Ishikawa (cell line): ENCODE measurements at regions not wholly inside any gene's neighbourhood (a gene's known extent, or its start where the extent isn't known, plus 50 kb on each side); places are given as distances from the start of the nearest gene placed in this dataset.

ENCODE experiments used
- CEBPB ChIP-seq: IDR thresholded peaks from 2 replicates; pipeline ENCODE4 v1.6.1; 2012
- CREB1 ChIP-seq: IDR thresholded peaks from 2 replicates; pipeline ENCODE4 v1.6.1; 2012; ENCODE audit warnings: low read depth
- EGR1 ChIP-seq: IDR thresholded peaks from 2 replicates; pipeline ENCODE4 v1.6.1; 2012
- EP300 ChIP-seq: IDR thresholded peaks from 2 replicates; pipeline ENCODE4 v1.6.1; 2012; ENCODE audit warnings: borderline replicate concordance
- FOXM1 ChIP-seq: IDR thresholded peaks from 2 replicates; pipeline ENCODE4 v1.6.1; 2012; ENCODE audit warnings: low read depth, borderline replicate concordance
- MAX ChIP-seq: IDR thresholded peaks from 2 replicates; pipeline ENCODE4 v1.6.1; 2012
- NFIC ChIP-seq: IDR thresholded peaks from 2 replicates; pipeline ENCODE4 v1.6.1; 2012
- RAD21 ChIP-seq: IDR thresholded peaks from 2 replicates; pipeline ENCODE4 v1.6.1; 2012; ENCODE audit warnings: low read depth
- REST ChIP-seq: IDR thresholded peaks from 2 replicates; pipeline ENCODE4 v1.6.1; 2012; ENCODE audit warnings: low read depth, mild to moderate bottlenecking
- TAF1 ChIP-seq: IDR thresholded peaks from 2 replicates; pipeline ENCODE4 v1.6.1; 2012; ENCODE audit warnings: low read depth, mild to moderate bottlenecking
- TCF12 ChIP-seq: IDR thresholded peaks from 2 replicates; pipeline ENCODE4 v1.6.1; 2012; ENCODE audit warnings: low read depth
- TEAD4 ChIP-seq: IDR thresholded peaks from 2 replicates; pipeline ENCODE4 v1.6.1; 2012
- YY1 ChIP-seq: IDR thresholded peaks from 2 replicates; pipeline ENCODE4 v1.6.1; 2012; ENCODE audit warnings: low read depth
- ZBTB7A ChIP-seq: IDR thresholded peaks from 2 replicates; pipeline ENCODE4 v1.6.1; 2012; ENCODE audit warnings: low read depth

GRCh38 chr7:25529320-25529719 lies 301.0 kb upstream of the NPVF start:
- no peak for TF ChIP-seq YY1
- TF ChIP-seq REST: no peak
- TF ChIP-seq RAD21: no peak
- no peak for TF ChIP-seq EGR1
- no peak for TF ChIP-seq TCF12
- TF ChIP-seq FOXM1: no peak
- no peak for TF ChIP-seq NFIC
- no peak for TF ChIP-seq TEAD4
- TF ChIP-seq EP300: no peak
- no peak for TF ChIP-seq MAX
- TF ChIP-seq CEBPB: no peak
- TF ChIP-seq ZBTB7A: no peak
- no peak for TF ChIP-seq CREB1
- TF ChIP-seq TAF1: no peak
